AG09319 (cell line): ENCODE measurements at regions not wholly inside any gene's neighbourhood (a gene's known extent, or its start where the extent isn't known, plus 50 kb on each side); places are given as distances from the start of the nearest gene placed in this dataset.
A peak's percentile ranks its signal among the peaks of the same experiment; 100 is the strongest.
"Not testable (repeated sequence)": the region's sequence is repeated elsewhere in the genome, so short reads cannot be mapped to it uniquely, and the experiment has no call there.

Source experiments
- DNase-seq: peaks from one replicate; pipeline ENCODE4 v3.0.0-alpha.2; 2010; ENCODE audit warnings: low read depth; ENCODE audit errors: extremely low read depth
- TF ChIP-seq, protein P1 (sequence below): IDR thresholded peaks from 2 replicates; pipeline ENCODE4 v1.5.1; 2011; ENCODE audit warnings: low read depth, mild to moderate bottlenecking, inconsistent platforms, low read length, moderate library complexity

DNA sequence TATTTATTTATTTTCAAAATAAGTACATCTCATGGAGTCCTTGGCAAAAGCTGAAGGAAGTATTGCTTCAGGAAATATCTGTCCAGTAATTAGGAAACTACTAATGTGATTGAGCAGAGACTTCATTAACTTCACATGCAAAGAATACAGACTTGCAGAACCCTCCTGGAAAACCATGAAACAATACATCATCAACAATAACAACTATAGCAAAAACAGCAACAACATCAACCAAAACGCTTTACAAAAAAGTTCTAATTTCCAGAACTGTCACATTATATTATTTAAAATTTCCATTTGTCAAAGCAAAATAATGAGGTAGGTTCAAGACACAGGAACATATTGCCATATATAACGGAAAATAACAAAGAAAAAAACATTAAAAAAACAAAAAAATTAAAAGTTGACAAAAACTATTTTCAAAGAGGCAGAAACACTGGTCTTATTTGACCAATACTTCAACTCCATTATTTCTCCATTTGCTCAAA, 79.8 kb upstream of the TOP3B start:
- DNase-seq, result no peak
- TF ChIP-seq, protein P1, sequence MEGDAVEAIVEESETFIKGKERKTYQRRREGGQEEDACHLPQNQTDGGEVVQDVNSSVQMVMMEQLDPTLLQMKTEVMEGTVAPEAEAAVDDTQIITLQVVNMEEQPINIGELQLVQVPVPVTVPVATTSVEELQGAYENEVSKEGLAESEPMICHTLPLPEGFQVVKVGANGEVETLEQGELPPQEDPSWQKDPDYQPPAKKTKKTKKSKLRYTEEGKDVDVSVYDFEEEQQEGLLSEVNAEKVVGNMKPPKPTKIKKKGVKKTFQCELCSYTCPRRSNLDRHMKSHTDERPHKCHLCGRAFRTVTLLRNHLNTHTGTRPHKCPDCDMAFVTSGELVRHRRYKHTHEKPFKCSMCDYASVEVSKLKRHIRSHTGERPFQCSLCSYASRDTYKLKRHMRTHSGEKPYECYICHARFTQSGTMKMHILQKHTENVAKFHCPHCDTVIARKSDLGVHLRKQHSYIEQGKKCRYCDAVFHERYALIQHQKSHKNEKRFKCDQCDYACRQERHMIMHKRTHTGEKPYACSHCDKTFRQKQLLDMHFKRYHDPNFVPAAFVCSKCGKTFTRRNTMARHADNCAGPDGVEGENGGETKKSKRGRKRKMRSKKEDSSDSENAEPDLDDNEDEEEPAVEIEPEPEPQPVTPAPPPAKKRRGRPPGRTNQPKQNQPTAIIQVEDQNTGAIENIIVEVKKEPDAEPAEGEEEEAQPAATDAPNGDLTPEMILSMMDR, result no peak

- DNase-seq, result peak; percentile 49
- TF ChIP-seq, protein P1, result peak; percentile 38
Measured at GRCh38 chr22:22061085-22062077, 78.8 kb upstream of the TOP3B start.

DNA sequence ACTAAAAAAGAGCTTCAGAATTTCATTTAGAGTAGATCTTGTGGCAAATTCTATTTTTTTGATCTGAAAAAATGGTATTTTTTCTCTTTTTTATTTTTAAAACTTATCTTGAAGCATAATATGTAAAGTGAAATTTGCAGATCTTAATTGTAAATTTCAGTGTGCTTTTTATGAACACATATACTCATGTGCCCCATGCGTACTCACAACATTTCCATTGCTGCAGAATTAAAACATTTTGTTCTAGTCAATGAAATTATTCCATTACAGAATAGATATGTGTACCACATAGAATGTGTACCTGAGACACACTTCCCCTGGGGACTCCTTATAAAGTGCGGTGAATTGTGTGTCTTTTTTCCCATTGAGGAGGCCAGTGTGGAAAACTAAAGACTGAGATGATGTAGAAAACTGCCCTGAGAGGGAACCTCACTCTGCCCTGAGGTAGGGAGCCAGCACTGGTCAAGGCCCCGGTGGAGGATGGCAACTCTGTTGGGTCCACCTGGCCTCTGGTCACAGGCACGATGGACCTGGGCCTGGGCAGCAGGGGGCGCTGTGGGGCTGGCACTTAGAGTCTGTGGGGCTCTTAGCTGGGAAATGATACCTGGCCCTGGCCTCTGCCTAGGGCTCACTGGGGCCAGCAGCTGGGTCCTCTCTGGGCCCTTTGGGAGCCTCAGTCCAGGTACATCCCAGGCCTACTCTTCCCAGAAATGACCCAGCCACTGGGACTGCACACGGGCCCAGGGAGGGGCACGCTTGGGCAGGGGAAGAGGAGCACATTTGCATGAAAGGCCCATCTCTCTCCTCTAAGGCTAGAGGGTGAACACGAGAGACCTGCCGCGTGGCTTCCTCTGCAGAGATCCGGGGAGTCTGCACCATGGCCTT, 77.9 kb upstream of the TOP3B start:
- DNase-seq, result no peak

GRCh38 chr22:22059291-22060002, 76.9 kb upstream of the TOP3B start:
- TF ChIP-seq, protein P1, result no peak
- DNase-seq, result no peak

More for the DNA sequence above, 77.9 kb upstream of the TOP3B start:
- TF ChIP-seq, protein P1, result peak; percentile 62

GRCh38 chr22:22058633-22059290, 76.2 kb upstream of the TOP3B start:
- TF ChIP-seq, protein P1, result no peak
- DNase-seq, result no peak

DNA sequence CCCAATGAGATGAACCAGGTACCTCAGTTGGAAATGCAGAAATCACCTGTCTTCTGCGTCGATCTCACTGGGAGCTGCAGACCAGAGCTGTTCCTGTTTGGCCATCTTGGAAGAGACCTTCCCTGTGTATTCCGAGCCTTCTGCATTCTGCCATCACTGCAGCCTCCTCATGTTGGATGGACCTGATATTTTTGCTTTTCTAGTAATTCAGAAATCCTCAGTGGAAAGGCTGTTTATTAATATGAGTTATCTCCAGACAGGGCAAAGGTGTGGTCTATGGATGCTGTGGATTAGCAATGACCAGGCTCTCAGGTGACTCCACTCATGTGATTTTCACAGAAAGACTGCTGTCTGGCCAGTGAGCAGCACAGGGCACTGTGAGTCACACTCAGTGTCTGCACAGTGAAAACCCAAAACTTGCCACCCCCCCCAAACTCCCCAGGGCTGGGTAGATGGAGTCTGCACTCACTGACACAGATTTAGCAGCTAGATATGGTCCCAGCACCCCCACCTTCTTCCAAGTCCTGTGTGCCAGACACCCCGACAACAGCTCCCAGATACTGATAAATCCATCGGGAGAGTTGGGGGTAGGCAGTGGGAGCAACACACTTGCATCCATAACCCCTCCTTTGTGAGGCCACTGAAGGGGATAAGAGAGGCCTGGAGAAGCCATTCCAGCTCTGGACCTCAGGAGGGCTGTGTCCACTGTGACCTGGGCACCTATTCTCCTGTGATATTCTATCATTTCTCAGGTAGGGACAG, 75.2 kb upstream of the TOP3B start:
- DNase-seq, result no peak
- TF ChIP-seq, protein P1, result no peak

DNA sequence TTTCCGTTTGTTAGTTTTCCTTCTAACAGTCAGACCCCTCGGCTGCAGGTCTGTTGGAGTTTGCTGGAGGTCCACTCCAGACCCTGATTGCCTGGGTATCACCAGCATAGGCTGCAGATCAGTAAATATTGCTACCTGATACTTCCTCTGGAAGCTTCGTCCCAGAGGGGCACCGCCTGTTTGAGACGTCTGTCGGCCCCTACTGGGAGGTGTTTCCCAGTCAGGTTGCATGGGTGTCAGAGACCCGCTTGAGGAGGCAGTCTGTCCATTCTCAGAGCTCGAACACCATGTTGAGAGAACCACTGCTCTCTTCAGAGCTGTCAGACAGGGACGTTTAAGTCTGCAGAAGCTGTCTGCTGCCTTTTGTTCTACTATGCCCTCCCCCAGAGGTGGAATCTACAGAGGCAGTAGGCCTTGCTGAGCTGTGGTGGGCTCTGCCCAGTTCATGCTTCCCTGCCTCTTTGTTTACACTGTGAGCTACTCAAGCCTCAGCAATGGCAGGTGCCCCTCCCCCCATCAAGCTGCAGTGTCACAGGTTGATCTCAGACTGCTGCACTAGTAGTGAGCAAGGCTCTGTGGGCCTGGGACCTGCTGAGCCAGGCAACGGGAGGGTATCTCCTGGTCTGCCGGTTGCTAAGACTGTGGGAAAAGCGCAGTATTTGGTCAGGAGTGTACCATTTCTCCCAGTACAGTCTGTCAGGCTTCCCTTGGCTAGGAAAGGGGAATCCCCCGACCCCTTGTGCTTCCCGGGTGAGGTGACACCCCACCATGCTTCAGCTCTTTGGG, 74.4 kb upstream of the TOP3B start:
- DNase-seq, result not testable (repeated sequence)

GRCh38 chr22:22052548-22053139, 70.1 kb upstream of the TOP3B start:
- DNase-seq, result not testable (repeated sequence)

- DNase-seq, result not testable (repeated sequence)
Measured at GRCh38 chr22:22051032-22051431, 68.4 kb upstream of the TOP3B start.
